HUDEP-2 (cell line): ENCODE measurements at regions not wholly inside any gene's neighbourhood (a gene's known extent, or its start where the extent isn't known, plus 50 kb on each side); places are given as distances from the start of the nearest gene placed in this dataset.
"Not testable (repeated sequence)": the region's sequence is repeated elsewhere in the genome, so short reads cannot be mapped to it uniquely, and the experiment has no call there.

Source experiments
- DNase-seq, 76 experiments: peaks; one replicate each; lab custom pipeline; 2025; ENCODE audit not compliant: unreplicated experiment in 76 of 76; lab: John Stamatoyannopoulos, UW

GRCh38 chr7:49099587-49100326 lies 175.4 kb downstream of the CDC14C start:
- DNase-seq = peak in 1 of 76 experiments; percentile 5

GRCh38 chr7:49100908-49101740 lies 176.8 kb downstream of the CDC14C start:
- not testable (repeated sequence) for DNase-seq

- DNase-seq = no peak
These were observed 178.1 kb downstream of the CDC14C start for GRCh38 chr7:49102411-49102810.

- DNase-seq = no peak
These were observed 187.4 kb downstream of the CDC14C start for GRCh38 chr7:49111706-49112105.

- DNase-seq = no peak
These were observed 187.9 kb downstream of the CDC14C start for GRCh38 chr7:49112222-49112621.

GRCh38 chr7:49112647-49113046 lies 188.3 kb downstream of the CDC14C start:
- DNase-seq = no peak

- no peak for DNase-seq
These were observed 195.4 kb downstream of the CDC14C start for GRCh38 chr7:49119706-49120105.

GRCh38 chr7:49125246-49125645 lies 200.9 kb downstream of the CDC14C start:
- DNase-seq = no peak

- DNase-seq = no peak
These were observed 203.1 kb downstream of the CDC14C start for GRCh38 chr7:49127359-49127913.

- no peak for DNase-seq
These were observed 213.6 kb downstream of the CDC14C start for GRCh38 chr7:49137978-49138377.

- DNase-seq = no peak
These were observed 226.1 kb downstream of the CDC14C start for GRCh38 chr7:49150486-49150885.

GRCh38 chr7:49151146-49151545 lies 226.8 kb downstream of the CDC14C start:
- DNase-seq = no peak

- DNase-seq = no peak
These were observed 234.0 kb downstream of the CDC14C start for GRCh38 chr7:49158321-49158720.

- no peak for DNase-seq
These were observed 235.2 kb downstream of the CDC14C start for GRCh38 chr7:49159536-49159935.

GRCh38 chr7:49166441-49166840 lies 242.1 kb downstream of the CDC14C start:
- peak in 1 of 76 experiments; percentile 2 for DNase-seq

GRCh38 chr7:49172639-49173038 lies 248.3 kb downstream of the CDC14C start:
- DNase-seq = no peak

- DNase-seq = no peak
These were observed 250.0 kb downstream of the CDC14C start for GRCh38 chr7:49174396-49174795.

GRCh38 chr7:49187543-49188268 lies 263.4 kb downstream of the CDC14C start:
- DNase-seq = no peak

GRCh38 chr7:49228426-49229098 lies 304.2 kb downstream of the CDC14C start:
- DNase-seq = no peak

- DNase-seq = no peak
These were observed 304.9 kb downstream of the CDC14C start for GRCh38 chr7:49229246-49229645.
